ENCODE measurements at regions not wholly inside any gene's neighbourhood (a gene's known extent, or its start where the extent isn't known, plus 50 kb on each side); places are given as distances from the start of the nearest gene placed in this dataset.

DNA sequence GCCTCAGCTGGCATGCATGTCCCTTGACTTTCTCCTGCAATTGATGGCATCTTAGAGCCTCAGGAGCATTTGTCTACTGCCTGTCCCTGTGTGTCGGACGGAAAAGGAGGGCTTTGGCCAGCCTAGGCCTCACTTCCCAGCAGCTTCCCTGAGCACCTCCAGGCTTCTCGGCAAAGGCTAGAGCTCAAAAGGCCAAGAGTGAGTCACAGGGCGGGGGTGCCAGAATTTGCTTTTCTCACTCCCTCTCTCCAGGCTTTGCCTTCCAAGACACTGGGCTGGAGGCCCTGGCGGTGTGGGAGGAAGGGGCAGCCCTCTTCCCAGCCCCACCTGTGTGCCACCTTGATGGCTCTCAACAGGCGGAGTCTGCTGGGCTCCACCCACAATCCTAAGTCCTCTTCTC, 107.3 kb upstream of the MAF start:
- no peak for DNase-seq (ENCODE audit: insufficient read length, low spot score)

DNA sequence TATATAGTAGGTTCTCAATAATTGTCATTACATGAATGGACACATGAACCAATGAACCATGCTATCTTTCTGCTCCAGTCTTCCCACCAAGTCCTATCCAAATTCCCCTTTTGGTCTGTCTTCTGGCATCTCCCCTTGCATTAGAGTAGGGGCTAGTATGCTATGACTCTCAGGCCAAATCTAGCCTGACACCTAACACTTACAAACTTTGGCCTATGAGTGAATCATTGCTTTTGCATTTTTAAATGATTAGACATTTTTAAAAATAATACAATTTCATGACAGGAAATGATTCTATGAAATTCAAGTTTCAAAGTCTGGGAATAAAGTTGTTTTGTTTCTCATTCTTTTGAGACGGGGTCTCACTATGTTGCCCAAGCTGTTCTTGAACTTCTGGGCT, 102.5 kb upstream of the MAF start:
- DNase-seq (ENCODE audit: insufficient read length, low spot score) (no peak), FAIRE-seq (no peak)

More for the DNA sequence above, 107.3 kb upstream of the MAF start:
- FAIRE-seq: no peak

DNA sequence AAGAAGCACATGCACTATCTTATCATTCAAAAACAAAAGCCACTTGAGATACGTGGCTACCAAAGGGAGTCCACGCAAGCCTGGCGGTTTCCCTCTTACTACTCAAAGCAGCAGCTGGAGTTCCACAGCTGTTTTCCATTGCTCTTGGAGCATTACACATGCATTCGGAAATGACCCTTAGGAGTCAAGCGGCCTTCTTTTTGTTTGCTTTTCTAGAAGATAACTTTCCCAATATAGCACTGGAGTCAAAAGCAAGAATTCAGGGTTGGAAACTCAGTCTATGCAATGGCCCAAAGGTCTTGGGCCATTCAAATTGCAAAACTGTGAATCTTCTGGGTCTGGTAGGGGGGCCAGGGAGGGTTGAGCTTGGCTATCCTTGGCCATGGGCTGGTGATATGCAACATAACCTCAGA, 97.8 kb upstream of the MAF start:
- FAIRE-seq (no peak), DNase-seq (ENCODE audit: insufficient read length, low spot score) (no peak)

- DNase-seq (ENCODE audit: insufficient read length, low spot score) (no peak), FAIRE-seq (no peak)
These were observed 97.1 kb upstream of the MAF start for GRCh38 chr16:79697562-79698112.

DNA sequence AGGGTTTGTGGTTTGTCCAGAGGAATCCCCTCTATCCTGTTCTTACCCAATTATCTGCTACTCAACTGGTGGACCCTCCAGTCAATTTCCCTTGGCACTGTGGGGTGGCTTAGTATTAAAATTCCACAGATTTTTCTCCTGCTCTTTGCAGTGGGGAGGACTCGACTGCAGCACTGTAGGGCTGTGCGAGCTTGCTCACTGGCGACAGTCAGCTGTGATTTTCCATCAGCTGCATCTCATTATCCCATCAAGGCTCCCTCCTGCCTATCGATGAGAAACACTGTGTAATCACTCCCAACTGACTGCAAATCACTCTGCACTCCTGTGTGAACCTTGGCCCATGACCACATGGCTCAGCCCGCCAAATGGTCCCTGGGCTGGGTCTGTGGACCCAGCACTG, 90.5 kb upstream of the MAF start:
- DNase-seq (ENCODE audit: insufficient read length, low spot score) (no peak), FAIRE-seq (no peak)

DNA sequence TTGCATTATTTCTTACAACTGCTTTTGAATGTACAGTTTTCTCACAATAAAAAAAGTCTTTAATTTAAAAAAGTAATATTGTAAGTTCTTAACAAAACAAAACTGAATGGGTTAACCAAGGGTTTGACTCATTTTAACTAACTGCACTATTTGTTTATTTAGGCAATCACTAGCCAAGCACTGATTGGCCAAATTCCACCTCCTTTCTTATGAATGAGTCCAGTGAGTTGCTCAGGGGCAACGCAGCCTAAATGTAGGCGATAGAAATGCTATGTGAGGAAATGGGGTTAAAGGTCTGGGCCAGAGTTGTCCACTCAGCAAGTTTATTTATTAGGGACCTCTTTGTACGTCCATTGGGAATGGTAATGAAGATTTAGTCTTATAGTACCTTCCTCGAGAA, 89.6 kb upstream of the MAF start:
- DNase-seq (ENCODE audit: insufficient read length, low spot score) (no peak), FAIRE-seq (no peak)

DNA sequence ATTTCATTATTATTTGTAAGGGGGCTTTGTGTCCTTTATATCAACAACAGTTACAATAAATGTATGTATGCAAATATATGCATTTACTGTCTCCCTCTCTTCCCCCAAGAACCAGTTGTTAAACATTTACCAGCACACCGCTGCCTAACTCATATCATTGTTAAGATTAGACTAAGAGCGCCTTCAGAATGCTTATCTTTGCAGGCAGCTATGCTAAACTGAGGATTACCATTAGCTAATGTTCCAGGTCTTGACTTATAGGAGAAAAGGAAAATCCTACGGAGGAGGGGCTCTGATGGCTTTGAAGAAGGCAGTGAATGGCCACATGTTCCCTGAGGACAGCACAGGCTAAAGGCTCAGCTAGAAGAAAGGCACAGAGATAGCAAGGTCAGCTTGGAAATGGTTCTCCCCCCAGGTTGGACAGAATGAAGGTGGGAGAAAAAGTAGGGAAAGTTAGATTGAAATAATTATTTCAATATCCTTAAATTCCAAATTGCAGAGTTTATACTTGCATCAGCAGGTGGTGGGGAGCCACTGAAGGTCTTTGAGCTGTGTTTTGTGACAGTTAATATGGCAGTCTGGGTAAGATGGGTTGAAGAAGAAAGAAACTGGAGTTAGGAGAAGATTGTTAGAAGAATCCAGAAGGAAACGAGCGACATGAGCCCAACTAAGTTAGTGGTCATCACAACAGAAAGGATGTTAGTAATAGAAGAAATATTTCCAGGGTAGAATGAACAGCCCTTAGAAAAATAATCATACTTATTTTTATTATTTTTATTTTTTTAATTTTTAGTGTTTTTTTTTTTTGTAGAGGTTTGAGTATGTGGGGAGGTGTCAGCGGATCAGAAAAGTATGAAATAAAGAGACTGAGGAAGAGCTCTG, 87.0 kb upstream of the MAF start:
- no peak for FAIRE-seq
- DNase-seq (ENCODE audit: insufficient read length, low spot score): no peak

DNA sequence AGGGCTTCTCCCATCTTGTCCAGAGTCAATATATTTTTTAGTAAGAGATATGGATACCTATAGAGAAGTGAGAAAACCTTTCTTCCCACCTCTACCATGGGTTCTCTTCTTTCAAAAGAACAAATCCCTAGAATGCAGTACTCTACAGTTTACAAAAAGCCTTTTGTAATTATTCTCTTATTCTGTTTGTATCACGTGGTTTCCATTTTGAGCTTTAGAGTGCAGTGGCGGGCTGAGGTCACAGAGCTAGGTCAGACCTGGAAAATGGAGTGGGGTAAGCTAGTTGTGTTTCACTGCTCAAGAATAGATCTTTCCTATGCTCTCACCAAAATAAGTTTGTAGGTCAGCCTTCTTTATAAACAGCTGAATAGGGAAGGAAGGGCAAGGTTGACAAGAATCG, 85.3 kb upstream of the MAF start:
- FAIRE-seq (no peak), DNase-seq (ENCODE audit: insufficient read length, low spot score) (no peak)

GRCh38 chr16:79679334-79679733, 78.8 kb upstream of the MAF start:
- FAIRE-seq: no peak

DNA sequence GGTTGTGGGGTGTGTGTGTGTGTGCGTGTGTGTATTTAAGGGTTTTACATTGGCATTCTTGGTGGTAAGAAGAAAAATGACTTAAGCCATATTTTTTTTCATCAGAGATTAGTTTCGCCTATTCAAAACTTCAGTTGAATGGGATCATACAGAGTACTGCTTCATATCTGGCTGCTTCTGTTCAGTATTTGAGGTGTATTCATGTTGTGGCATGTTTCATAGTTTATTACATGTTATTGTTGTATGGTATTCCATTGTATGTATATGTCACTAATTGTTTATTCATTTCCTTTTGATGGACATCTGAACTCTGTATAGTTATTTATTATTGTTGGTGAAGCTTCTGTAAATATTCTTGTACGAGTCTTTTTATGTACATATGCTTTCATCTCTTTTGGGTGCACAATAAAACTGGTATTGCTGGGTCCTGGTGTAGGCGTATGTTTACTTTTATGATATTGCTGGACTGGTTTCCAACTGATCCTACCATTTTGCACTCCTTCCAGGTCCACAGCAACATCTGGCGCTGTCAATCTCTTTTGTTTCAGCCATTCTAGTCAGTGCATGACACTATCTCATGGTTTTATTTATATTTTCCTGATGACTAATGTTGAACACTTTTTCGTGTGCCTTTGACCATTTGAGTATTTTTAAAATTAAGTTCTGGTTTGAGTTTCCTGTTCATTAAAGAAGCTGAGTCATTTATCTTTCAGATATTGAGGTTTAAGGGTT, 77.4 kb upstream of the MAF start:
- FAIRE-seq: no peak

More at GRCh38 chr16:79679334-79679733, 78.8 kb upstream of the MAF start:
- DNase-seq (ENCODE audit: insufficient read length, low spot score): no peak

DNA sequence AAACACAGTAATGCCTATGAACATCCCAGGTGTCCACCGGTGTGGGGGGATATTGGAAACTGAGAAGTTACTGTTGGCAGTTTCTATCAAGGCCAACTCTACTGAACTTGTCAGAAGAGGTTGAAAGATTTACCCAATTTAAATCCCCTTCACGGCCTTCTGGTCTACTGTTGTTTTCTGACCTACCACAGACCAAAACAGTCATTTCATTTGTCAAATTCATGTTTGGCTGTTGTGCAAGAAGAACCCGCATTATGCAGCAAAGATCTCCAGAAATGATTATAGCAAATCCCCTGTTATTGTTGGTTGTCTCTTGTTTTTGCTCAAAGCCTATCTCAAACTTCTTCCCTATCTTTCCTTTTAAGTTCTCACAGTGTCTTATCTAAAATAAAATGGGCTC, 73.1 kb upstream of the MAF start:
- DNase-seq (ENCODE audit: insufficient read length, low spot score) (no peak), FAIRE-seq (no peak)

More for the DNA sequence above, 77.4 kb upstream of the MAF start:
- no peak for DNase-seq (ENCODE audit: insufficient read length, low spot score)

DNA sequence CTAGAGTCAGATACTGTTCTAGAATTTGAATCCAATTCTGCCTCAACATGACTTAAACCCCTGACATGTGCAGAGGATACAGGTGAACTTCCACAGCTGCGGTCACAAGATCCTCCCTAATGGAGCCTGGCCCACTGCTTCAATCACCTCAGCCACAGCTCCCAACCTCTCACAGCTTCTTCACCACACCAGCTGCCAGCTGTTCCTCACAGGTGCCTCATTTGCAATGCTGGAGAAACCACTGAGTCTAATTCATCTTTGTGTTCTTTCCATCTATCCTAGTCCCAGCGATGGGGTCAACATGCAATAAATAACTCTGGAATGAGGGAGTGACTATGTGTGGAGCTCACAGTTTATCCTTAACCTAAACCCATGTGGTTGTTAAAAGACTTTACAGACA, 72.0 kb upstream of the MAF start:
- DNase-seq (ENCODE audit: insufficient read length, low spot score): no peak
- no peak for FAIRE-seq

DNA sequence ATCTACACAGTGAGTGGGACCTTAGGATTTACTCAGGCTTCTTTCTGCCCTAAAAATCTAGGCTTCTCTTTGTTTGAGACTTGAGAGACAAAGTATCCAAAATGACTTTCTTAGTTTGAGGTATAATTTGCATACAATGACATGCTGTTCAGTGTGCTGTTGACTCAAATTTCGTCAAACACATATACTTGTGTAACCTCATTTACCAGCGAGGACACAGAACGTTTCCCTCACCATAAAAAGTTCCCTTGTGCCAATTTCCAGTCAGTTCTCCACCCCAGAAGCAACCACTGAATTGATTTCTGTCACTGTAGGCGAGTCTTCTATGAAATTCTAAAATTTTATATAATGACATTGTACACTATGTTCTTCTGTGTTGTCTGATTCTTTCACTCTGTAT, 68.0 kb upstream of the MAF start:
- FAIRE-seq: no peak
- DNase-seq (ENCODE audit: insufficient read length, low spot score): no peak

GRCh38 chr16:79665970-79666369, 65.4 kb upstream of the MAF start:
- no peak for FAIRE-seq
- DNase-seq (ENCODE audit: insufficient read length, low spot score): no peak

DNA sequence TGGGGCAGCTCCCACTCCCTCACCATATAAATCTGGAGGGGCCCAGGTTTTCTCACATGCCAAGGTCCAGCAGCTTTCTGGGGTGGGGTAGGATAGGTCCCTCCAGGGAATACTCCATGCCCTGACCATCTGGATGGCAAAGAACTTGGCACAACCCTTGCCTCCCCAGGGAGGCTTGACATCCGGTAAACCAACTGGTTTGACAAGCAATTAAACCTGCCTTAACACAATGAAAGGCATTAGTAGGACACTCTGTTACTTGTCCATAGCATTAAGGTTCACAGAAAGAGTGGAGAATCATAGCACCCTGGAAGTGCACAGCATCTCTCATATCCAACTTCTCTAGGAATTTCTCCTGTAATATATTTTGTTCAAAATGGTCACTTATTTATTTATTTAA, 63.9 kb upstream of the MAF start:
- FAIRE-seq: no peak
- DNase-seq (ENCODE audit: insufficient read length, low spot score): no peak

- DNase-seq (ENCODE audit: insufficient read length, low spot score) (no peak), FAIRE-seq (no peak)
These were observed 62.3 kb upstream of the MAF start for GRCh38 chr16:79662669-79663313.

DNA sequence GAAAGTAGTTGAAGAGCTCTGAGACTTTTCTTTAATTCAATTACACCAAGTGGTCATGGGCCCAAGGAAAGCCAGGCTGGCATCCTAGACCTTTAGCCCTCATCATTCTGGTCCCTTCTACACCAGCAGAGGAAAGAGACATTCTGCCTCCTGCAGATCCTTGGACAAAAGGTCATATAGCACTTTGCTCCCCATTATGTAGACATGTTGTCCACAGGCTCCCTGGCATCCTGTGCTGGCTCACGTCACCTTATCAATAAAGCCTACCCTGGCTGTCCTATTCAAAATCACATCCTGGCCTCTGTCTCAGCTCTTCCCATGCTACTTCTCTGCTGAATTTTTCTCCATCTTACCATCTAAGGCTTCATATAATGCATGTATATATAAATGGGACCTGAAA, 61.6 kb upstream of the MAF start:
- FAIRE-seq (no peak), DNase-seq (ENCODE audit: insufficient read length, low spot score) (no peak)

DNA sequence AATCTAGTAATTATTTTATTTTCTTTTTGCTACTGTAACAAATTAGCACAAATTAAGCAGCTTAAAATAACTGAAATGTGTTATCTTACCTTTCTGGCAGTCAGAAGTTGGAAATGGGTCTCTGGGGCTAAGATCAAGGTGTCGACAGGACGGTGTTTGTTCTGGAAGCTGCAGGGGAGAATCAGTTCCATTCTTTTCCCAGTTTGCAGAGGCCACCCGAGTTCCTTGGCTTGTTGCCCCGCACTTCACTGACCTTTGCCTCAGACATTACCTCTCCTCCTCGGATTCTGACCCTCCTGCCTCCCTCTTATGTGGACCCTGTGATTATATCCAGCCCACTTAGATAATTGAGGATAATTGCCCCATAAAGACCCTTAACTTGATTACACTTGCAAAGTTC, 61.0 kb upstream of the MAF start:
- FAIRE-seq (no peak), DNase-seq (ENCODE audit: insufficient read length, low spot score) (no peak)

DNA sequence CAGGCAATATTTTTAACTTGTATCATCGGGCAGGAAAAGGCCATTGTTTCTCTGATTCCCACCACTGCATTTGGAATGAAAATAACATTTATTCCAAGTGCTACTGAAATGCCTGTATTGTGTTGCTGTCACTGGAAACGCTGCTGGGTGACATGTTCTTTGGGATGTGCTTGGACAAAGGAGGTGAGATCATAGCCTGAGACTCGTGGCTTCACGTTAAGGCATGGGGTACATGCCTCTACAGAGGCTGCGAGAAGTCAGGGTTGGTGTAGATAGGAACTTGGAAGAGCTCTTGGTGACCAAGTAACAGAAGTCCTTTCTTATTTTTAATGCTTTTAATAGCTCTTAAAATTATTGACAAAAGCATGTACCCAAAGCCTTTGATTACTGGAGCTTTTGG, 58.8 kb upstream of the MAF start:
- DNase-seq (ENCODE audit: insufficient read length, low spot score) (no peak), FAIRE-seq (no peak)

- DNase-seq (ENCODE audit: insufficient read length, low spot score): no peak
- FAIRE-seq: no peak
These were observed 57.9 kb upstream of the MAF start for GRCh38 chr16:79658301-79659033.
